ENCODE measurements at regions not wholly inside any gene's neighbourhood (a gene's known extent, or its start where the extent isn't known, plus 50 kb on each side); places are given as distances from the start of the nearest gene placed in this dataset.

- Histone ChIP-seq H3K36me3 (ENCODE audit: insufficient read depth, low read length) (no peaks in the 10 kb centered on the region), H3K9ac (ENCODE audit: low read depth, low read length) (no peak overlapping the region), H3K4me3 (ENCODE audit: low read depth in 1 of 2, low read length in 2 of 2) (no peak overlapping the region), H3K27ac (ENCODE audit: low read length) (no peak overlapping the region), H3K4me1 (ENCODE audit: insufficient read depth, low read length) (no peaks in the 10 kb centered on the region), H3K79me2 (ENCODE audit: insufficient read depth, low read length) (no peaks in the 10 kb centered on the region), H3K9me3 (ENCODE audit: insufficient read depth, low read length, severe bottlenecking) (no peaks in the 10 kb centered on the region), H3K4me2 (ENCODE audit: insufficient read depth, low read length) (no peak overlapping the region), H3K27me3 (ENCODE audit: insufficient read depth, low read length, poor library complexity) (no peaks in the 10 kb centered on the region), H2AFZ (ENCODE audit: low read depth, low read length) (no peak overlapping the region), H4K20me1 (ENCODE audit: insufficient read depth, low read length) (no peaks in the 10 kb centered on the region)
- DNase-seq, result no peak
- ATAC-seq (ENCODE audit: insufficient read depth, low read depth), result no peak
- no peak for TF ChIP-seq CTCF (IDR thresholded peaks at IDR 0.05; ENCODE audit: borderline replicate concordance, extremely low read depth, low read length, poor library complexity, severe bottlenecking)
- no peak for TF ChIP-seq EZH2 (IDR thresholded peaks at IDR 0.05; ENCODE audit: borderline replicate concordance, low read depth, low read length, severe bottlenecking)
Observed at GRCh38 chr15:35852818-35853624, 307.1 kb upstream of the DPH6 start.

GRCh38 chr15:35854316-35854715 lies 308.4 kb upstream of the DPH6 start:
- Histone ChIP-seq H3K27ac (ENCODE audit: low read length) (no peak overlapping the region), H3K4me3 (ENCODE audit: low read depth in 1 of 2, low read length in 2 of 2) (no peak overlapping the region), H3K9ac (ENCODE audit: low read depth, low read length) (no peak overlapping the region), H3K4me2 (ENCODE audit: insufficient read depth, low read length) (no peak overlapping the region), H4K20me1 (ENCODE audit: insufficient read depth, low read length) (no peaks in the 10 kb centered on the region), H3K79me2 (ENCODE audit: insufficient read depth, low read length) (no peaks in the 10 kb centered on the region), H3K9me3 (ENCODE audit: insufficient read depth, low read length, severe bottlenecking) (no peaks in the 10 kb centered on the region), H3K27me3 (ENCODE audit: insufficient read depth, low read length, poor library complexity) (no peaks in the 10 kb centered on the region), H3K4me1 (ENCODE audit: insufficient read depth, low read length) (no peaks in the 10 kb centered on the region), H3K36me3 (ENCODE audit: insufficient read depth, low read length) (no peaks in the 10 kb centered on the region), H2AFZ (ENCODE audit: low read depth, low read length) (no peak overlapping the region)
- TF ChIP-seq CTCF (IDR thresholded peaks at IDR 0.05; ENCODE audit: borderline replicate concordance, extremely low read depth, low read length, poor library complexity, severe bottlenecking) (no peak), EZH2 (IDR thresholded peaks at IDR 0.05; ENCODE audit: borderline replicate concordance, low read depth, low read length, severe bottlenecking) (no peak)
- no peak for ATAC-seq (ENCODE audit: insufficient read depth, low read depth)
- no peak for DNase-seq

GRCh38 chr15:35857567-35858226 lies 311.7 kb upstream of the DPH6 start:
- Histone ChIP-seq H3K9ac (ENCODE audit: low read depth, low read length) (no peak overlapping the region), H4K20me1 (ENCODE audit: insufficient read depth, low read length) (no peaks in the 10 kb centered on the region), H3K4me1 (ENCODE audit: insufficient read depth, low read length) (no peaks in the 10 kb centered on the region), H3K27ac (ENCODE audit: low read length) (no peak overlapping the region), H3K4me3 (ENCODE audit: low read depth in 1 of 2, low read length in 2 of 2) (no peak overlapping the region), H2AFZ (ENCODE audit: low read depth, low read length) (no peak overlapping the region), H3K36me3 (ENCODE audit: insufficient read depth, low read length) (no peaks in the 10 kb centered on the region), H3K79me2 (ENCODE audit: insufficient read depth, low read length) (no peaks in the 10 kb centered on the region), H3K27me3 (ENCODE audit: insufficient read depth, low read length, poor library complexity) (no peaks in the 10 kb centered on the region), H3K4me2 (ENCODE audit: insufficient read depth, low read length) (no peak overlapping the region), H3K9me3 (ENCODE audit: insufficient read depth, low read length, severe bottlenecking) (no peaks in the 10 kb centered on the region)
- no peak for DNase-seq
- ATAC-seq (ENCODE audit: insufficient read depth, low read depth), result no peak
- TF ChIP-seq CTCF (IDR thresholded peaks at IDR 0.05; ENCODE audit: borderline replicate concordance, extremely low read depth, low read length, poor library complexity, severe bottlenecking), result no peak
- no peak for TF ChIP-seq EZH2 (IDR thresholded peaks at IDR 0.05; ENCODE audit: borderline replicate concordance, low read depth, low read length, severe bottlenecking)

All from DND-41 (cell line).